ELF-1 (cell line): ENCODE measurements at regions not wholly inside any gene's neighbourhood (a gene's known extent, or its start where the extent isn't known, plus 50 kb on each side); places are given as distances from the start of the nearest gene placed in this dataset.
"Not testable (repeated sequence)": the region's sequence is repeated elsewhere in the genome, so short reads cannot be mapped to it uniquely, and the experiment has no call there.

Experiments used
- DNase-seq: peaks from one replicate; pipeline ENCODE4 v3.0.0-alpha.2; 2016; ENCODE audit warnings: low read depth, low spot score

DNA sequence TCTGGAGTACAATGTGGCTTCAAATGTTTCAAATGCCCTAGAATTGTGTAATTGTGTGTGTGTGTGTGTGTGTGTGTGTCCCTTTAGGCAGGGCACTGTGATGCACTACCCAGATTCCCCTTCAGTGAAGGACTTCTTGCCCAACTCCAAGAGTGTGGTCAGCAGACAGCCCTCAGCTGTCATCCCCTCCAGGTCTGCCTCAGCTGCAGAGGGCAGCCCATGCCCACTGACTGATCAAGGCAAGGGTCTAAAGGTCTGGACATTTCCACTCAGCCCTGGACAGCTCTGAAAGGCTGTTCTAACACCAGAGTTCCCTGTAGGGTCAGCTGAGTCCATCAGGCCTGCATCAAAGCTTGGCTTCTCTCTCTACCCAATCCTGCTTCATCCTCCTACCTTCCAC is 83.9 kb upstream of the USP9X start:
- DNase-seq, result no peak

DNA sequence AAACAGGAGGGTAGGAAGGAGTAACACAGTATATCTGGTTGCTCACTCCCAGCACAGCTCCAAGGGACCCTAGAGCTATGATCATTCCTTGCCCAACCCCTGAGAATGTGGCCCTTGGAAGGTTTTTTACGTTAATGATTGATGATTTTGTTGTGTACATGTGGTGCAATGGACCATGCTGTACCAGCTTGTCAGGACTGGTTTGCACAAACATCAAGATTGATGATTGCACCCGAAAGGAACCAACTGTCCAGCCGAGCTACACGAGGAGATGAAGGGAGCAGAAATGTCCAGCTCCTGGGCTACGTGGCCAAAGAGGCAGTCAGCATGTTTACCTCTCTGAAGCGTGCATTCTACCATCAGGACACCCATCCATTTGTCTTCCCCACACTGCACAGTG is 83.2 kb upstream of the USP9X start:
- DNase-seq, result no peak

DNA sequence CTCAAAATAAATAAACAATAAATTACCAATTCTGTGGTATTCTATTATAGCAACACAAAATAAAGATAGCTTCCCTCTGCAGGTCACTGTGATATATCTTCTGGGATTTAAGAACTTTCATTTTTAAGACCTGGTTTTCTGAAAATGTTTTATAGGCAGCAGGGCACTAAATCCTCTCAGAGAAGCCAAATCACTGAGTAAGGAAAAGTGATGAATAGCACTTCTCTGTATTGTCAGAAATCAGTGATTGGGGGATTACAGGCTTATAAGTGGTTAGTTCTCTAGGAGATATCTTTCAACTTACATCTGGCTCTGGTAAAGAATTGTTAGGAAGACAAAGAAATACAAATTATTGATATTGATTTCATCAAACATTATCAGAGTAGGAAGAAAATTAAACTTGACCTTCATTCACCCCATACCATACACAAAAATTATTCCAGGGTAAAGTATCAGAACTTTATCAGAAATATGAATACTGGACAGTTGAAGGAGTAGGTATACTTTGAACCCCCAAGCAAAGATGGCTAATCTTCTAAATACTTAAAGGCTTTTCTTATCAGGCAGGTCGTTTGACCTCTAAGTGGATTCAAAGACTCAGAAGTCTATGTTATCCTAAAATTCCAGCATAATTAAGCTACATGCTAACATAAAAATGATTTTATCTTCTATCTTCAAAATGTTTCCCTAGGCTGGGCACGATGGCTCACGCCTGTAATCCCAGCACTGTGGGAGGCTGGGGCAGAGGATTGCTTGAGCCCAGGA is 81.6 kb upstream of the USP9X start:
- DNase-seq, result no peak

DNA sequence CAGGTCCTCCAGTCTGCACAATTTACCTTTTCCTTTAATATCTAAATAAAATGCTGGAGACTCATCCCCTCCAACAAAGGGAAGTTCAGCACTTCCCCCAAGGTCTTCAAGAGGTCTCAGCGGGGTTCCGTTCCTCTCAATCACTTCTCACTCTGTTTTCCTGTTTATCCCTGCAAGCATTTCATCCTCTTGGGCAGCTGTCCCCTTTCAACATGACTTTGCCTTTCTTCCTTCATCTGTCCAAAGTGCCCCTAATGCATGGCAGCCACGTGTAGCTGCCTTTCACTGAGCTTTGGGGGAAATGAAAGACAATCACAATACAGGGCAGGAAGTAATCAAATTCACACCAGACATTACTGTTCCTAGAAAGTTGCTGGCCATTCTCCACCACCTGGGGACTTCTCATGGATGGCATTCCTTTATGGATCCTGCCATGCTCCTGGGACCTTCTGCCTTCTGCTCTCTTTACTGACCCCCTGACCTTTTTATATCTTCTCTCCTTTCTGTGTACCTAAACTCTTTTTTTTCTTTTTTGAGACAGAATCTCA is 79.7 kb upstream of the USP9X start:
- peak; percentile 52 for DNase-seq

DNA sequence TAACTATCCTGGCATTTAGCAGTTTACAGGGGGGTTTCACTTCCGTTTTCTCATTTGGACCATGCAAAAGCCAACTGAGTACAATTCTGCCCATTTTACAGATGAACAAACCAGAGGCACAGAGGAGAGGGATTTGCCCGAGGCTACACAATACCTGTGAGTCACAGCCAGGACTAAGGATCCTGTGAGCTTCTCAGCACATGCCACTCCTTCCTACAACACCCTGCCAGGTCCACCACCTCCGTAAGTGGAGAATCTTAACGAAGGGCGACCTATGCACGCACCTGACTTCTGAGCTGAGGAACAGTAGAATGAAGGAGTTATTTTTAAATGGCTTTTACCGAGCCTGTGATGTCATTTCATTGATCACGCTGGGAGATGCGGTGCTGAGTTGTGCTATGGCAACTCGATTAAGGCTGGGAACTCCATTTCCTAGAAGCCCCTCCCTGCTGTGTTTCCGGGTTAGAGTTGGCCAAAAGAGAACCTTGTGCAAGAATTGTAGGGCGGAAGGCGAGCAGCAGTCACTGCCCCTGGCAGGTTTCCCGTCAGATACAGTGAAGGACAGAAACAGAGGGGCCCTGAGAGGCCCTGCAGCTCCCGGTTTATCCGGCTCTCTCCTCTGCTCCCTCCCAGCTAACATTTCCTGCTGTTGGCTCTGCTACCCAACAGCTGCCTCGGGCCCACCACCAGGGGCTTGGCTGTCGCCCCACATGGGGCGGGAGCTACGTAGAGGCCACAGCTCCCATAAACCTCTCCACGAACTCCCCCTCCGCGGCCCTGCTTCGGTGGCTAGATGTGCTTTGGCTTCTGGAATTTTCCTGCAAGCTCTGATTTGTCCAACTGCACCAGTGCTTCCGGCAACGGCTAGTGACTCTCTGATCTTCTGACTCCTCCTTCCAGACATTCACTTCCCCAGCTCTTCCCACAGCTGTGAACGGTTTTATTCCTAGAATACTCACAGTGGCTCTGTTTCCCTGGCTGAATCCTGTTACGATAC is 75.1 kb upstream of the USP9X start:
- peak; percentile 88 for DNase-seq

DNA sequence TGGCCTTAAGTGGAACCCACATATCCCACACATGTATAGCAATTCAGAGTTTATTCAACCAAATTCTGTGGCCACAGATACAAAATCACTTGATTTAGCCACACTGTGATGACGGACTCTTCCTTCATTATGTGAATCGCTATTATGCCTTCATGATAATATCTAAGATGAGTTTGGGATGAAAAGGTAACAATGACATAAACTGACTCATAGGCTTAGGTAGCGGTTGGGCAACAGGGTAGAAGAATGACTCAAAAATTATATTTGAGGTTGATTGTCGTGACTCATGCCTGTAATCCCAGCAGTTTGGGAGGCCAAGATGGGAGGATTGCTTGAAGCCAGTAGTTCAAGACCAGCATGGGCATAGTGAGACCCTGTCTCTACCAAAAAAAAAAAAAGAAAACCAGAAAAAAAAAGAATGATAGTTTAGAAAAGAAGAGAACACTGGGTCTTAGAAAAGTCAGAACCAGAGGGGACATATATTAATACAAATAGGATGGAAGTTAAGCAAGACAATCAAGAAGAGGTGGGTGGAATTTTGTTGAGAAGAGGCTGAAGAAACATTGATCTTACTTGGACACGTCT is 70.4 kb upstream of the USP9X start:
- DNase-seq, result no peak

DNA sequence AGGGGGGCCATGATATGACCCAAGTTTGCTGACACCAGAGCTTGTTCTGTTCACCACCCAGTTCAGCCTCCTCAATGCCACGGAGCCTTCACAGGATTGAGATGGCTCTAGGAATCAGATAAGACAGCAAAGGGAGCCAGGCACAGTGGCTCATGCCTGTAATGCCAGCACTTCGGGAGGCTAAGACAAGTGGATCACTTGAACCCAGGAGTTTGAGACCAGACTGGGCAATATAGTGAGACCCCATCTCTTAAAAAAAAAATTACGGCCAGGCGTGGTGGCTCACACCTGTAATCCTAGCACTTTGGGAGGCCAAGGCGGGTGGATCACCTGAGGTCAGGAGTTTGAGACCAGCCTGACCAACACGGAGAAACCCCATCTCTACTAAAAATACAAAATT is 67.5 kb upstream of the USP9X start:
- DNase-seq, result not testable (repeated sequence)

DNA sequence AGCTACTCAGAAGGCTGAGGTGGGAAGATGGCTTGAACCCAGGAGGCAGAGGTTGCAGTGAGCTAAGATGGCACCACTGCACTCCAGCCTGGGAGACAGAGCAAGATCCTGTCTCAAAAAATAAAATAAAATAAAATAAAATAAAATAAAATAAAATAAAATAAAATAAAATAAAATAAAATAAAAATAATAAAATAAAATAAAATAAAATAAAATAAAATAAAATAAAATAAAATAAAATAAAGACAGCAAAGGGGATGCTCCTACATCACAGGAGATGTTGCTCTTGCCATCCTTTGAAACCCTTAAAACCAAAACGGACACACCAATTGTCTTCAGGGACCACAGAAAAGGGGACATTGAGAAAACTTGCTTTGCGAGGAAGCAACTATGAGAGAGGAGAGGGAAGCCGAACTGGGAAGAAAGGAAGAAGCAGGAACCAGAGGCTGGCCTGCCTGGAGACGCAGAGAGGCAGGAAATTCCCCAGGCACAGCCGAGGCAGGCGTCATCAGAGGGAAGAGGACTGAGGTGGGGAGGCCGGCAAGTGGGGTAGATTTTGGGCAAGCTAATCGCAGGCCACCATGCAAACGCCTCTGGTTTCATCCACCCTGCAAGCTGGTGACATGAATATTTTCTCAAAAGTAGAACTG is 66.7 kb upstream of the USP9X start:
- peak; percentile 61 for DNase-seq

DNA sequence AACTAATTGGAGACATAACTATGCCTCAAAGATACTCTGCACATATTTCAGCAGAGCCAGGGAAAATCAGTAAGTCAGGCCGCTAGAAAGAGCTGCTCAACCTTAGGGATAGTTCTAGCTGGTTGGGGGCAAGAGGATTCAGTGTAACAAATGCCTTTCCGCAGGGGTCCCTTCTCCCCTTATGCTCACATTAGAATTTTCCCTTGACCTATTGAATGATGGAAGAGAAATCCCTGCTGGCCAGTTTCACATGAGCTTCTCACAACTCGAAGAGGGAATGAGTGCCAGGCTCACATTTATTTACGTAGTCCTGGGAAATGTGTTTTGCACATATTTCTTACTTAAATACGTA is 66.2 kb upstream of the USP9X start:
- no peak for DNase-seq

DNA sequence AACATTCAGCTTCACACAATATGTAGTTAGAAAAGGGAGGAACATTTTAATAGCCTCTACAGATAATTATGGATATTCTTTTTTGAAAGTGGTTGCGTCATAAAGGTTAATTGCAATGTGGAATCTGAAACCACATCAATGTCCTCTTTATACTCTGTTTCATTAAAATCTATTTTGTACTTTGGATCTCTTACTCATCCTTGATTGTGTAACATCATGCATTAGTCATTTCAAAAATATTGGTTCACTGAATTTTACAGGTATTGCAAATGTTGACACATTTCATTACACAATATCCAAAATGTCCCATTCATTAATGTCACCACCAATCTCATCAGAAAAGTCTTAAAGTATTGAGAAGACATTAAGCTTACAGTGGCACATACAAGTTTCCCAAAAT is 62.7 kb upstream of the USP9X start:
- no peak for DNase-seq

DNA sequence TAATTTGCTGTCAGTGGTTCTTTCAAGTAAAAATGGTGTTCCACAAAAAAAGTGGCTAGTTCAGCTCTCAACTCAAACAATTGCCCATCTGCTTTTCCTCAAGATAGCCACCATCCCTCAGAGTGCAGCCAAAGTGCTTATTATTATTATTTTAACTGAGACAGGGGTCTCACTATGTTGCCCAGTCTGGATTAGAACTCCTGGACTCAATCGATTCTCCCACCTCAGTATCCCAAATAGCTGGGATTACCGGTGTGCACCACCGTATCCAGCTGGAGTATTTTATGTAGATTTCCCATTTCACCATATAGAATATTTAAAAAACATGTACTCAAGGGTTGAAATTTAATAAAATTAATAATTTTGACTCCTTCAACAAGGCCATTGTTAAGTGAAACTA is 62.1 kb upstream of the USP9X start:
- DNase-seq, result no peak

DNA sequence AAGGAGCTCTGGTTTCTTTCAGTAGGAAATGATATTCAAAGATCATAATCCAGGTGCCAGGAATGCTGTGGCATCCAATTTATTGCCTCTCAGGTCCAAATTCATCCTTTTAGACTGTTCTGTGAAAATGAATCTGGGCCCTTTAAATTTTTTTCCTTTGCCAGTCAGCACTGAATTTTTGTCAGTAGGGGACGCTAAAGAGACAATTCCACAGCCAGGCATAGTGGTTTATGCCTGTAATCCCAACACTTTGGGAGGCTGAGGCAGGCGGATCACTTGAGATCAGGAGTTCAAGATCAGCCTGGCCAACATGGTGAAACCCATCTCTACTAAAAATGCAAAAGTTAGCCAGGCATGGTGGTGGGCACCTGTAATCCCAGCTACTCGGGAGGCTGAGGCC is 60.9 kb upstream of the USP9X start:
- peak; percentile 39 for DNase-seq

DNA sequence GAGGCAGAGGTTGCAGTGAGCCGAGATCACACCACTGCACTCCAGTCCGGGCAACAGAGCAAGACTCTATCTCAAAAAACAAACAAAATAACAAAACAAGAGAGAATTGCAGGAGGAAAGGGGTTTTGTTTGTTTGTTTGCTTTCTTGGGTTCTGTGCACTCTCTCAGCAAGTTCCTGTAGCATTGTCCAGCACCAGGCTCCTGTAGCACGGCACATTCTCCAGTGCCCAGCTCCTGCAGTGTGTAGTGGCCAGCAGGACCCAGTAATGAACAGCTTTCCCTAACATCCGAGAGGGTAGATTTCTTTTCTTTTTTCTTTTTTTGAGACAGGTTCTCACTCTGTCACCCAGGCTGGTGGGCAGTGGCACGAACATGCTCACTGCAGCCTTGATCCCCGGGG is 60.5 kb upstream of the USP9X start:
- no peak for DNase-seq

DNA sequence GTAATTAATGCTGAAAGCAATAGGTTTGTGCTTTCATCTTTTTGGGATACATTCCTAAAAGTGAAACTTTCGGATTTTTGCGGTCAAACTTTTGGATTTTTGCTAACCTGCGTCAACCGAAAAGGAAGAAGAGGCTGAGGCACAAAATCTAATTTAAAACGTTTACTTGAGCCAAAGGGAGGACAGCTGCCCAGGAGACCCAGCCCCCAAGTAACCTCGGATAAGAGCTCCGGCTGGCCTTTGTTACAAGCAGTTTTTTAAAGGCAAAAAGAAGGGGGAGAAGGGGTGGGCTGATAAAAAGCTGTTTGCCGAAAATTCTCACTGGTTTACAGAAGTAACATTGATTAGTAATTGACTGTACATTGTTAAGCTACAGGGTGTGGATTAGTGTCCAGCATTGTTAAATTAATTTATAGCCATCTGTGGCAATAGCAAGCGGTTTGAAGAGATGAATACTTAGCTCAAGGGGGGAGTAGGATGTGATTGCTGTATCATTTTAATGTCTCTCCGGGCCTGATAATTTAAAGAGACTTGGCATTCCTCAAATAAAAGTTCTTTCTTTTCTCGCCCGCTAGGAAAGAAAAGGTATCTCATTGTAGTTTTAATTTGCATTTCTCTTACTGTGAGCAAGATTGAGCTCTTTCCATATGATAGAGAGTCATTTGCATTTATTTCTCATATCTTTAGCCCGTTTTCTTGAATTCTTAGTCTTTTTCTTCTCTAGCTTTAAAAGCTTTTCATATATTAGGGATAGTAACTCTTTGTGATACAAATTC is 59.1 kb upstream of the USP9X start:
- peak; percentile 51 for DNase-seq

DNA sequence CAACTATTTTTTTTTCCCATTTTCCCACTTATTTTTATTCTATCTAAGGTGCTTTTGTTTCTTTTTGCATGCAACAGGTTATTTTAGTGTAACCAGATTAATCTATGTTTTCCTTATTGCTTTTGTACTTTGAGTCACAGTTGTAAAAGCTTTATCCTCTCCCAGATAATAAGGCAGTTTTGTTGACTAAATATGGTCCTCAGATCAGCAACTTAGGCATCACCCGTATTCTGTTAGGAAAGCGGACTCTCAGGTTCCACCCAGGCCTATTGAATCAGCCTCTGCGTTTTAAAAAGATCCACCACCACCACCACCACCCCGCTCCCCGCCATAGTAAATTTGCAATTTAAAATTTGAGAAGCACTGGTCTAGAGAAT is 58.6 kb upstream of the USP9X start:
- no peak for DNase-seq

DNA sequence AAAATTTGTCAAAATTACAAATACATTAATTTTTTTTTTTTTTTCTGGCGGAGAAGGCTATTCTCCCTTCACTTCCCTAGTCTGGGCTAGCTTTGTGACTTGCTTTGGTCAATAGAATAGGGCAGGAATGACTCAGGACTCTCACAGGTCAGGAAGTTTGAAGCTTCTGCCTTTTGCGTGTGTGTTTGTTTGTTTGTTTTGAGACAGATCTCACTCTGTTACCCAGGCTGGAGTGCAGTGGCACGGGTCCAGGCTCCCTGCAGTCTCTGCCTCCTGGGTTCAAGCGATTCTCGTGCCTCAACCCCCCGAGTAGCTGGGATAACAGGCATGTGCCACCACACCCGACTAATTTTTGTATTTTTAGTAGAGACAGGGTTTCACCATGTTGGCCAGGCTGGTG is 55.9 kb upstream of the USP9X start:
- DNase-seq, result no peak

DNA sequence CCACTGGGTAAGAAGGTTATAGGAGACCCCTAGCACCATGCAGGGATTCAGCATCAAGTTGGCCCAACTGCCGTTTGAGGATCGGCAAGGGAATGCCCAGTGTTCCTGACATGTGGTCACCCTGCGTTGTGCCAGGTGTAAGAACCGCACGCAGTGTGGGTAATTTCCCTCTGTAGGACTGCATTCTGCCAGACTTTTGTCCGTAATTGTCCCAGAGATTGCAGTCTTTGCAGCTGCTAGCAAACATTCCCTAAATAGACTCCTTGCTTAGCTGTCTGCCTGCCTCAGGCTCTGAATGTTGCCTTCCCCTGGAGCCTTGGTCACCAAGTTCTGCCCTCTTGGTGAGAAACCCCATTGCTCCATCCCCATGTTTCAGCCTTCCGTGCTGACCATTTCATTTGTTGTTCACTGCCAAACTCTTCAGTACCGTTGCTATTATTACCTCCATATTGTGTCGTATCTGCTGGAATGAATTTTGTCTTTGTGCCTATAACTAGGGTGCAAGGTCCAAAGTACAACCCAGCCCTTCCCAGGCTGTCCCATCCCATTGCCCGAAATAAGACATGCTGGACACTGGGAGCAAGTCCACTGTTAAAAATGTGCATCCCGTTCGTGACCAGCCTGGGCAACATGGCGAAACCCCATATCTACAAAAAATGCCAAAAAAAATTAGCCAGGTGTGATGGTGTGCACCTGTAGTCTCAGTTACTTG is 53.8 kb upstream of the USP9X start:
- DNase-seq, result peak; percentile 30

DNA sequence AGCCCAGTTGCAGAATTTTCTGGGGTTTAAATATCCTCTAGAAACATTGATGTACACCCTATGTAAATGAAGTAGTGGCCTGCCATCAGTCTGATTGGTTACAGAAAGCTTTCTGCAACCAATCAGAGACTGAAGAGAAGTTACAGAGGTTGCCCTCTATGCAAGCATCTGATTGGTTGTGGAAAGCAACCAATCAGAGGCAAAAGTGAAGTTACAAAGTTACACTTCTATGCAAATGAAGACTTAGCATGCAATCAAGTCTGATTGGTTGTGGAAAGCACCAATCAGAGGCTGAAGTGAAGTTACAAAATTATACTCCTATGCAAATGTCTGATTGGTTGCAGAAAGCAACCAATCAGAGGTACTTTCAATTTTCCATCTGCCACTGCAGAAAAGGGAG is 51.9 kb upstream of the USP9X start:
- no peak for DNase-seq

DNA sequence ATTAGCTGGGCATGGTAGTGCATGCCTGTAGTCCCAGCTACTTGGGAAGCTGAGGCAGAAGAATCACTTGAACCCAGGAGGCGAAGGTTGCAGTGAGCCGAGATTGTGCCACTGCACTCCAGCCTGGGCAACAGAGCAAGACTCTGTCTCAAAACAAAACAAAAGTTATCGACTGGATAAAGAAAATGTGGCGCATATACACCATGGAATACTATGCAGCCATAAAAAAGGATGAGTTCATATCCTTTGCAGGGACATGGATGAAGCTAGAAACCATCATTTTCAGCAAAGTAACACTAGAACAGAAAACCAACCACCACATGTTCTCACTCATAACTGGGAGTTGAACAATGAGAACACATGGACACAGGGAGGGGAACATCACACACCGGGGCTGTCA is 50.3 kb upstream of the USP9X start:
- not testable (repeated sequence) for DNase-seq
